Fibroblast of villous mesenchyme (primary cell): ENCODE measurements at regions not wholly inside any gene's neighbourhood (a gene's known extent, or its start where the extent isn't known, plus 50 kb on each side); places are given as distances from the start of the nearest gene placed in this dataset.

Source experiments
- DNase-seq: peaks from one replicate; pipeline ENCODE4 v3.0.0-alpha.2; 2010; ENCODE audit warnings: low read depth
- H3K4me3 ChIP-seq: 2 replicates; pipeline ENCODE4 v1.5.1; 2011; ENCODE audit warnings: low read depth, mild to moderate bottlenecking, low read length
- TF ChIP-seq, protein P1 (sequence below): IDR thresholded peaks from 2 replicates; pipeline ENCODE4 v1.5.1; 2012; ENCODE audit warnings: low read depth, mild to moderate bottlenecking, low read length; ENCODE audit not compliant: insufficient read depth

DNA sequence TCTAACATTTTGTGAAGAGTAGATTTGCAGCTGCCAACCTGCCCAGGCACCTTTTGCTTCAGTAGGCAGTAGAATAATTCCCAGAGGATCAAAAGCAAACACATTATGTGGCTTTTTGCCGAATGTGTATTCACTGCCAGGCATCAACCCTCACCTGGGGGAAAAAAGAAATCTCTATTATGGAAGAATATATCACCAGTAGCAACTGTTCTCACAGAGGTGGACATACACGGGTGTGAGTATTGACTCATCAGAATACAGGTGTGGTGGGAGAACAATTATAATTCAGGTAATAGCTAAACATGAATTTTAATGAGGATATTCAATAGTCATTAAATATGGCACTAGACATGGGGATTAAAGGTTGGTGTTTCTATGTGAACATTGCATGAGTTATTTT lies 910.7 kb downstream of the TFAP2A start:
- TF ChIP-seq, protein P1, sequence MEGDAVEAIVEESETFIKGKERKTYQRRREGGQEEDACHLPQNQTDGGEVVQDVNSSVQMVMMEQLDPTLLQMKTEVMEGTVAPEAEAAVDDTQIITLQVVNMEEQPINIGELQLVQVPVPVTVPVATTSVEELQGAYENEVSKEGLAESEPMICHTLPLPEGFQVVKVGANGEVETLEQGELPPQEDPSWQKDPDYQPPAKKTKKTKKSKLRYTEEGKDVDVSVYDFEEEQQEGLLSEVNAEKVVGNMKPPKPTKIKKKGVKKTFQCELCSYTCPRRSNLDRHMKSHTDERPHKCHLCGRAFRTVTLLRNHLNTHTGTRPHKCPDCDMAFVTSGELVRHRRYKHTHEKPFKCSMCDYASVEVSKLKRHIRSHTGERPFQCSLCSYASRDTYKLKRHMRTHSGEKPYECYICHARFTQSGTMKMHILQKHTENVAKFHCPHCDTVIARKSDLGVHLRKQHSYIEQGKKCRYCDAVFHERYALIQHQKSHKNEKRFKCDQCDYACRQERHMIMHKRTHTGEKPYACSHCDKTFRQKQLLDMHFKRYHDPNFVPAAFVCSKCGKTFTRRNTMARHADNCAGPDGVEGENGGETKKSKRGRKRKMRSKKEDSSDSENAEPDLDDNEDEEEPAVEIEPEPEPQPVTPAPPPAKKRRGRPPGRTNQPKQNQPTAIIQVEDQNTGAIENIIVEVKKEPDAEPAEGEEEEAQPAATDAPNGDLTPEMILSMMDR: no peak
- no peak overlapping the region for H3K4me3 ChIP-seq
- no peak for DNase-seq

GRCh38 chr6:9503111-9503761 lies 911.6 kb downstream of the TFAP2A start:
- H3K4me3 ChIP-seq: no peak overlapping the region
- DNase-seq: peak; percentile 87

GRCh38 chr6:9499709-9500108 lies 915.2 kb downstream of the TFAP2A start:
- no peak overlapping the region for H3K4me3 ChIP-seq
- TF ChIP-seq, protein P1: no peak
- DNase-seq: no peak

More at GRCh38 chr6:9503111-9503761, 911.6 kb downstream of the TFAP2A start:
- TF ChIP-seq, protein P1: no peak

DNA sequence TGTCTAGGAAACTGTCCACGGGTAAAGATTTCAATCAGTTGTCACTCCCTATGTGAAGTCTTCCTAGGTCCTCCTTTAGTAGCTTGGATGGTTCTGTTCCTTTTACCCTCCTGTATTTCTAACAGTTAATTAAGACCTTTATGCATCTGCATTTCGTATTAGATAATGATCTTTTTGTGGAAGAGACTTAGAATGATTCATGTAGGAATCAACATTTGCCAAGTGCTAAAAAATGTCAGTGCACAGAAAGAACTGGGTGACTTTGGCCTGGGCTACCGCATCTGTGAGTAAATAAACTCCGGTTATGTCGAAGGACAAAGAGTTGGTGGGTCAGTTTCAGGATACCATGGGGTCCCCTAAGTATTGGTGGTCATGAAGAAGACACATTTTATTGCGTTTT lies 918.0 kb downstream of the TFAP2A start:
- TF ChIP-seq, protein P1: no peak
- DNase-seq: no peak
- no peak overlapping the region for H3K4me3 ChIP-seq

GRCh38 chr6:9494864-9495263 lies 920.0 kb downstream of the TFAP2A start:
- H3K4me3 ChIP-seq: no peak overlapping the region
- peak; percentile 26 for DNase-seq
- TF ChIP-seq, protein P1: no peak

GRCh38 chr6:9492790-9493189 lies 922.1 kb downstream of the TFAP2A start:
- H3K4me3 ChIP-seq: no peak overlapping the region
- TF ChIP-seq, protein P1: no peak

DNA sequence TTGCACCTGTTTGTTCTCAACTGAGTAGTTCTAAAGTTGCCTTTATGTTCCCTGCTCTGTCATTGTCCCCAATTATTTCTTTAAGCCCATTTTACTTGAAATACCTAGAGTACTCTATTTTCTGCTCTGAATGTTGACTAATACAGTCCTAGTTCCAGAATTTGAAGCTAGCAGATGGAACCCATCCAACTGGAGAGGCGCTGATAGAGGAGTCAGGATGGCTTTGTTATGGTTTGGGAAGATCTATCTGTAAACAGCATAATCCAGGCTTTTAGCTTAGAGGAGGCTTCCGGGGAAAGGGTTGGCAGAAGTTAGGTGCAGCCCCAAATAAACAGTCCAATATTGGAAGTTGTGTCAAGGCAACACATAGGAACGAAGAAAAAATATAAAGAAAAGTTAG lies 927.7 kb downstream of the TFAP2A start:
- TF ChIP-seq, protein P1: no peak
- peak; percentile 68 for DNase-seq
- H3K4me3 ChIP-seq: no peak overlapping the region

More at GRCh38 chr6:9492790-9493189, 922.1 kb downstream of the TFAP2A start:
- no peak for DNase-seq
